SK-N-SH treated with all-trans-retinoic acid at 6 μM for 48 hours (cell line): ENCODE measurements at regions not wholly inside any gene's neighbourhood (a gene's known extent, or its start where the extent isn't known, plus 50 kb on each side); places are given as distances from the start of the nearest gene placed in this dataset.

Experiments used
- ATAC-seq: fragments of 200-7000 bp; cut with Tn5 transposase; 3 replicates; pipeline ENCODE4 v1.9.1; 2020; ENCODE audit warnings: mild to moderate bottlenecking, moderate library complexity
- ARNTL ChIP-seq: fragments of 450-650 bp; formaldehyde crosslinking; IDR thresholded peaks from 2 replicates; pipeline ENCODE4 v1.5.0; 2020; ENCODE audit warnings: low read depth, mild to moderate bottlenecking, moderate library complexity, borderline replicate concordance
- GLIS3 ChIP-seq: fragments of 250-450 bp; sonication (Bioruptor Pico); IDR thresholded peaks from 2 replicates; pipeline ENCODE4 v1.5.0; 2020; ENCODE audit warnings: mild to moderate bottlenecking, moderate library complexity
- ISL1 ChIP-seq: fragments of 250-450 bp; sonication (Bioruptor Pico); IDR thresholded peaks from 2 replicates; pipeline ENCODE4 v2.1.2; 2022; ENCODE audit warnings: mild to moderate bottlenecking, moderate library complexity
- PATZ1 ChIP-seq: fragments of 250-450 bp; sonication (Bioruptor Pico); IDR thresholded peaks from 2 replicates; pipeline ENCODE4 v1.8.0; 2020; ENCODE audit warnings: mild to moderate bottlenecking, moderate library complexity, borderline replicate concordance
- RARB ChIP-seq: fragments of 250-450 bp; sonication (Bioruptor Pico); IDR thresholded peaks from 2 replicates; pipeline ENCODE4 v1.8.0; 2021; ENCODE audit warnings: mild to moderate bottlenecking, moderate library complexity
- TOX ChIP-seq: fragments of 250-450 bp; sonication (Bioruptor Pico); IDR thresholded peaks from 2 replicates; pipeline ENCODE4 v1.8.0; 2021; ENCODE audit warnings: mild to moderate bottlenecking, moderate library complexity, borderline replicate concordance
- TSHZ2 ChIP-seq: fragments of 250-450 bp; sonication (Bioruptor Pico); IDR thresholded peaks from 2 replicates; pipeline ENCODE4 v1.5.0; 2020; ENCODE audit warnings: mild to moderate bottlenecking, moderate library complexity
- ZC3H10 ChIP-seq: fragments of 250-450 bp; sonication (Bioruptor Pico); IDR thresholded peaks from 2 replicates; pipeline ENCODE4 v1.5.1; 2021; ENCODE audit warnings: mild to moderate bottlenecking, moderate library complexity
- ZFP3 ChIP-seq: fragments of 250-450 bp; sonication (Bioruptor Pico); IDR thresholded peaks from 2 replicates; pipeline ENCODE4 v1.5.0; 2020; ENCODE audit warnings: mild to moderate bottlenecking, moderate library complexity
- ZFP30 ChIP-seq: fragments of 450-650 bp; formaldehyde crosslinking; IDR thresholded peaks from 2 replicates; pipeline ENCODE4 v1.5.0; 2022; ENCODE audit warnings: mild to moderate bottlenecking, moderate library complexity
- ZNF70 ChIP-seq: fragments of 450-650 bp; formaldehyde crosslinking; IDR thresholded peaks from 2 replicates; pipeline ENCODE4 v1.5.0; 2020; ENCODE audit warnings: mild to moderate bottlenecking, moderate library complexity
- ZNF8 ChIP-seq: fragments of 450-650 bp; formaldehyde crosslinking; IDR thresholded peaks from 2 replicates; pipeline ENCODE4 v1.5.0; 2020; ENCODE audit warnings: mild to moderate bottlenecking, moderate library complexity
- TF ChIP-seq, protein P1 (sequence below): fragments of 250-450 bp; sonication (Bioruptor Pico); IDR thresholded peaks from 2 replicates; pipeline ENCODE4 v1.5.1; 2021; ENCODE audit warnings: mild to moderate bottlenecking, moderate library complexity
- TF ChIP-seq, protein P2 (sequence below): fragments of 250-450 bp; sonication (Bioruptor Pico); IDR thresholded peaks from 2 replicates; pipeline ENCODE4 v1.5.1; 2020; ENCODE audit warnings: low read depth, mild to moderate bottlenecking, moderate library complexity
- TF ChIP-seq, protein P3 (sequence below): fragments of 250-450 bp; sonication (Bioruptor Pico); IDR thresholded peaks from 2 replicates; pipeline ENCODE4 v1.8.0; 2021; ENCODE audit warnings: low read depth, mild to moderate bottlenecking, moderate library complexity, borderline replicate concordance

GRCh38 chr4:128388796-128389195 lies 101.2 kb upstream of the PGRMC2 start:
- TF ChIP-seq ZFP3 (CRISPR knock-in tag): no peak
- TF ChIP-seq ARNTL: no peak
- no peak for TF ChIP-seq RARB (CRISPR knock-in tag)
- no peak for TF ChIP-seq ZNF70 (CRISPR knock-in tag)
- TF ChIP-seq, protein P1, sequence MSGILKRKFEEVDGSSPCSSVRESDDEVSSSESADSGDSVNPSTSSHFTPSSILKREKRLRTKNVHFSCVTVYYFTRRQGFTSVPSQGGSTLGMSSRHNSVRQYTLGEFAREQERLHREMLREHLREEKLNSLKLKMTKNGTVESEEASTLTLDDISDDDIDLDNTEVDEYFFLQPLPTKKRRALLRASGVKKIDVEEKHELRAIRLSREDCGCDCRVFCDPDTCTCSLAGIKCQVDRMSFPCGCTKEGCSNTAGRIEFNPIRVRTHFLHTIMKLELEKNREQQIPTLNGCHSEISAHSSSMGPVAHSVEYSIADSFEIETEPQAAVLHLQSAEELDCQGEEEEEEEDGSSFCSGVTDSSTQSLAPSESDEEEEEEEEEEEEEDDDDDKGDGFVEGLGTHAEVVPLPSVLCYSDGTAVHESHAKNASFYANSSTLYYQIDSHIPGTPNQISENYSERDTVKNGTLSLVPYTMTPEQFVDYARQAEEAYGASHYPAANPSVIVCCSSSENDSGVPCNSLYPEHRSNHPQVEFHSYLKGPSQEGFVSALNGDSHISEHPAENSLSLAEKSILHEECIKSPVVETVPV (CRISPR knock-in tag): no peak
- no peak for TF ChIP-seq ISL1 (CRISPR knock-in tag)
- no peak for TF ChIP-seq ZNF8 (CRISPR knock-in tag)
- TF ChIP-seq ZFP30 (CRISPR knock-in tag): no peak
- no peak for TF ChIP-seq TOX (CRISPR knock-in tag)
- TF ChIP-seq, protein P2, sequence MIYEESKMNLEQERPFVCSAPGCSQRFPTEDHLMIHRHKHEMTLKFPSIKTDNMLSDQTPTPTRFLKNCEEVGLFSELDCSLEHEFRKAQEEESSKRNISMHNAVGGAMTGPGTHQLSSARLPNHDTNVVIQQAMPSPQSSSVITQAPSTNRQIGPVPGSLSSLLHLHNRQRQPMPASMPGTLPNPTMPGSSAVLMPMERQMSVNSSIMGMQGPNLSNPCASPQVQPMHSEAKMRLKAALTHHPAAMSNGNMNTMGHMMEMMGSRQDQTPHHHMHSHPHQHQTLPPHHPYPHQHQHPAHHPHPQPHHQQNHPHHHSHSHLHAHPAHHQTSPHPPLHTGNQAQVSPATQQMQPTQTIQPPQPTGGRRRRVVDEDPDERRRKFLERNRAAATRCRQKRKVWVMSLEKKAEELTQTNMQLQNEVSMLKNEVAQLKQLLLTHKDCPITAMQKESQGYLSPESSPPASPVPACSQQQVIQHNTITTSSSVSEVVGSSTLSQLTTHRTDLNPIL (CRISPR knock-in tag): no peak
- no peak for TF ChIP-seq TSHZ2 (CRISPR knock-in tag)
- TF ChIP-seq, protein P3, sequence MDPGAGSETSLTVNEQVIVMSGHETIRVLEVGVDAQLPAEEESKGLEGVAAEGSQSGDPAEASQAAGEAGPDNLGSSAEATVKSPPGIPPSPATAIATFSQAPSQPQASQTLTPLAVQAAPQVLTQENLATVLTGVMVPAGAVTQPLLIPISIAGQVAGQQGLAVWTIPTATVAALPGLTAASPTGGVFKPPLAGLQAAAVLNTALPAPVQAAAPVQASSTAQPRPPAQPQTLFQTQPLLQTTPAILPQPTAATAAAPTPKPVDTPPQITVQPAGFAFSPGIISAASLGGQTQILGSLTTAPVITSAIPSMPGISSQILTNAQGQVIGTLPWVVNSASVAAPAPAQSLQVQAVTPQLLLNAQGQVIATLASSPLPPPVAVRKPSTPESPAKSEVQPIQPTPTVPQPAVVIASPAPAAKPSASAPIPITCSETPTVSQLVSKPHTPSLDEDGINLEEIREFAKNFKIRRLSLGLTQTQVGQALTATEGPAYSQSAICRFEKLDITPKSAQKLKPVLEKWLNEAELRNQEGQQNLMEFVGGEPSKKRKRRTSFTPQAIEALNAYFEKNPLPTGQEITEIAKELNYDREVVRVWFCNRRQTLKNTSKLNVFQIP (CRISPR knock-in tag): no peak
- no peak for TF ChIP-seq PATZ1 (CRISPR knock-in tag)
- ATAC-seq: no peak

DNA sequence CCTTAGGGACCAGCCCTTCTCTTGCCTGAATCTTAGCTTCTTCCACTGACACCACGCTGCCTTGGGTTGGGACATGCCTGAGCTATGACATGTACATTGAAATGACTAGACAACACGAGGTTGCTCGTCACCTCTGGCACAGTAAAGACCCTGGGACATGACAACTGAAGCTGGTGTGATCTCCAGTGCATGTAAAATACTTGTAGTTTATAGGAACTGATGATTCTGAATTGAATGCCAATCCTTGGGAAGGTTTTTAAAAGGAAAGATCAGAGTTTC lies 100.7 kb upstream of the PGRMC2 start:
- ATAC-seq: no peak
- TF ChIP-seq ZNF70 (CRISPR knock-in tag) (no peak), PATZ1 (CRISPR knock-in tag) (no peak), ZC3H10 (no peak), ZNF8 (CRISPR knock-in tag) (no peak), GLIS3 (no peak), ZFP30 (CRISPR knock-in tag) (no peak), ZFP3 (CRISPR knock-in tag) (no peak), TSHZ2 (CRISPR knock-in tag) (no peak)
